K562 (cell line): ENCODE measurements at regions not wholly inside any gene's neighbourhood (a gene's known extent, or its start where the extent isn't known, plus 50 kb on each side); places are given as distances from the start of the nearest gene placed in this dataset.

Experiments
- KAT2B ChIP-seq: IDR thresholded peaks from one replicate; pipeline ENCODE4 v1.6.1; 2012; ENCODE audit warnings: low read depth, mild to moderate bottlenecking, control low read depth, inconsistent platforms, low read length, moderate library complexity
- KDM5B ChIP-seq: fragments of 200-600 bp; sonication (generic); IDR thresholded peaks from 2 replicates; pipeline ENCODE4 v1.6.1; 2012; ENCODE audit warnings: low read depth, mild to moderate bottlenecking, moderate library complexity, low read length, control low read depth, inconsistent platforms; ENCODE audit not compliant: insufficient replicate concordance
- KLF13 ChIP-seq: fragments of 450-650 bp; IDR thresholded peaks from 2 replicates; pipeline ENCODE4 v1.6.1; 2016; ENCODE audit warnings: missing genetic modification characterization, low read depth, mild to moderate bottlenecking, missing compliant biosample characterization, moderate library complexity, borderline replicate concordance
- KLF16 ChIP-seq: IDR thresholded peaks from 2 replicates; pipeline ENCODE4 v1.6.1; 2016; ENCODE audit warnings: antibody characterized with exemption
- SPI1 ChIP-seq: IDR thresholded peaks from 2 replicates; pipeline ENCODE4 v1.6.1; 2011; ENCODE audit warnings: low read depth, low read length, control low read depth, borderline replicate concordance
- SRSF7 ChIP-seq: fragments of 200-400 bp; formaldehyde crosslinking; optimal IDR thresholded peaks from 2 replicates; pipeline ENCODE3; 2017; ENCODE audit warnings: mild to moderate bottlenecking, low read depth, low read length
- ZNF274 ChIP-seq: IDR thresholded peaks from 2 replicates; pipeline ENCODE4 v1.6.1; 2011; ENCODE audit warnings: low read depth, mild to moderate bottlenecking, low read length, moderate library complexity, borderline replicate concordance
- ZNF707 ChIP-seq: fragments of 250-450 bp; sonication (Bioruptor Pico); conservative IDR thresholded peaks from 2 replicates; pipeline ENCODE4 v1.8.0; 2022; ENCODE audit warnings: inconsistent platforms, mild to moderate bottlenecking, moderate library complexity
- TF ChIP-seq, protein P1 (sequence below), 2 experiments: fragments of 200-800 bp in 1 of 2; sonication (Bioruptor generic) in 1 of 2; sonication (generic) in 1 of 2; formaldehyde crosslinking in 1 of 2; IDR thresholded peaks in 1 of 2; conservative IDR thresholded peaks in 1 of 2; 2 replicates each; pipeline versions ENCODE4 v1.5.0 to v1.6.1; 2016 to 2020; ENCODE audit warnings: missing compliant biosample characterization in 1 of 2, missing genetic modification characterization in 1 of 2, missing genetic modification reagents in 1 of 2
- TF ChIP-seq, protein P2 (sequence below): IDR thresholded peaks from 2 replicates; pipeline ENCODE4 v1.6.1; 2012; ENCODE audit warnings: low read depth, low read length, improper control_type of control experiment, borderline replicate concordance
- TF ChIP-seq, protein P3 (sequence below): fragments of 450-650 bp; IDR thresholded peaks from 2 replicates; pipeline ENCODE4 v1.6.1; 2017; ENCODE audit warnings: mild to moderate bottlenecking, moderate library complexity
- TF ChIP-seq, protein P4 (sequence below): fragments of 450-650 bp; IDR thresholded peaks from 2 replicates; pipeline ENCODE4 v1.6.1; 2016; ENCODE audit warnings: antibody characterized with exemption
- TF ChIP-seq, protein P5 (sequence below): fragments of 450-650 bp; IDR thresholded peaks from 2 replicates; pipeline ENCODE4 v1.6.1; 2016; ENCODE audit warnings: missing biosample characterization, missing genetic modification characterization
- TF ChIP-seq, protein P6 (sequence below): fragments of 250-450 bp; sonication (Bioruptor Pico); IDR thresholded peaks from 2 replicates; pipeline ENCODE4 v1.4.0; 2020; ENCODE audit warnings: borderline replicate concordance
- TF ChIP-seq, protein P7 (sequence below): sonication (generic); formaldehyde crosslinking; IDR thresholded peaks from 2 replicates; pipeline ENCODE4 v1.8.1; 2023; ENCODE audit warnings: mild to moderate bottlenecking, missing genetic modification reagents, moderate library complexity

DNA sequence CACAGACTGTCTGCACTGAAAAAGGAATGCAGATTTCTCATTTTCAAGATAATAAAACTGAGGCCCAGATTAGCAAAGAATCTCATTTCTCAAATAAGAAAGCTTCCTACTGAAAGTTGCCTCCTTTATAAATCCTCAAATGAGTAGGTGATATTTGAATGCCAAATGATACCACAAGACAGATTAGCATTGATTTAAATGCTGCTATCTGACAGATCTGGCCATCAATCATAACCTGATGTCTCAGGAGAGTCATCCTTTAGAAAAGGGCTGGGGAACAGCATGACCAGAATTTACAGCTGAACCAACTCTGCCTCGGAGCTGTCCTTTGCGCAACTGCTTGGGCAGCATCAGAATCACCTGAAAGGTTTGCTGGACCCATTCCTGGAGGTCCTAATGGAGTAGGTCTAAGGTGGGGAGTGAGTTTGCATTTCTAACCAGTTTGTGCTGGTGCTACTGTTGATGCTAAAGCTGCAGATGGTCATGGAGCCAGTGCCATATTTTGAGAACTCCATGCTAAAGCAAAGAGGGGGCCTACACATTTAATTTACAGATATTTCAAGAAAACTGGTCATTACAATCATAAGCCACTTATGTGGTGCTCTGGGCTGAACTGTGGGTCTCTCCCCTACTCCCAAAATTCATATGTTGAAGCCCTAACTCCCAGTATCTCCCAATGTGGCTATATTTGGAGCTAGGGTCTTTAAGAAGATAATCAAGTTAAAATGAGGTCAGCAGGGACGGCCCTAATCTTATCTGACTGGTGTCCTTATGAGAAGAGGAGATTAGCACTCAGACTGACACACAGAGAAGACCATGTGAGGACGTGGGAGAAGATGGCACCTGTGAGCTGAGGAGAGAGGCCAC, 295.5 kb upstream of the JARID2 start (continued):
- TF ChIP-seq, protein P1, sequence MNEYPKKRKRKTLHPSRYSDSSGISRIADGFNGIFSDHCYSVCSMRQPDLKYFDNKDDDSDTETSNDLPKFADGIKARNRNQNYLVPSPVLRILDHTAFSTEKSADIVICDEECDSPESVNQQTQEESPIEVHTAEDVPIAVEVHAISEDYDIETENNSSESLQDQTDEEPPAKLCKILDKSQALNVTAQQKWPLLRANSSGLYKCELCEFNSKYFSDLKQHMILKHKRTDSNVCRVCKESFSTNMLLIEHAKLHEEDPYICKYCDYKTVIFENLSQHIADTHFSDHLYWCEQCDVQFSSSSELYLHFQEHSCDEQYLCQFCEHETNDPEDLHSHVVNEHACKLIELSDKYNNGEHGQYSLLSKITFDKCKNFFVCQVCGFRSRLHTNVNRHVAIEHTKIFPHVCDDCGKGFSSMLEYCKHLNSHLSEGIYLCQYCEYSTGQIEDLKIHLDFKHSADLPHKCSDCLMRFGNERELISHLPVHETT (CRISPR knock-in tag; conservative IDR thresholded peaks at IDR 0.05 in 1 of 2, IDR thresholded peaks at IDR 0.05 in 1 of 2): peak in 1 of 2 experiments; percentile 44; a peak in 1 of 4 replicates
- TF ChIP-seq ZNF274: no peak
- no peak for TF ChIP-seq SPI1
- TF ChIP-seq ZNF707 (CRISPR knock-in tag): no peak
- TF ChIP-seq KDM5B: no peak
- TF ChIP-seq, protein P2, sequence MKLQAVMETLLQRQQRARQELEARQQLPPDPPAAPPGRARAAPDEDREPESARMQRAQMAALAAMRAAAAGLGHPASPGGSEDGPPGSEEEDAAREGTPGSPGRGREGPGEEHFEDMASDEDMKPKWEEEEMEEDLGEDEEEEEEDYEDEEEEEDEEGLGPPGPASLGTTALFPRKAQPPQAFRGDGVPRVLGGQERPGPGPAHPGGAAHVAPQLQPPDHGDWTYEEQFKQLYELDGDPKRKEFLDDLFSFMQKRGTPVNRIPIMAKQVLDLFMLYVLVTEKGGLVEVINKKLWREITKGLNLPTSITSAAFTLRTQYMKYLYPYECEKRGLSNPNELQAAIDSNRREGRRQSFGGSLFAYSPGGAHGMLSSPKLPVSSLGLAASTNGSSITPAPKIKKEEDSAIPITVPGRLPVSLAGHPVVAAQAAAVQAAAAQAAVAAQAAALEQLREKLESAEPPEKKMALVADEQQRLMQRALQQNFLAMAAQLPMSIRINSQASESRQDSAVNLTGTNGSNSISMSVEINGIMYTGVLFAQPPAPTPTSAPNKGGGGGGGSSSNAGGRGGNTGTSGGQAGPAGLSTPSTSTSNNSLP: no peak
- TF ChIP-seq KAT2B: no peak
- TF ChIP-seq KLF16: peak; percentile 72
- TF ChIP-seq, protein P3, sequence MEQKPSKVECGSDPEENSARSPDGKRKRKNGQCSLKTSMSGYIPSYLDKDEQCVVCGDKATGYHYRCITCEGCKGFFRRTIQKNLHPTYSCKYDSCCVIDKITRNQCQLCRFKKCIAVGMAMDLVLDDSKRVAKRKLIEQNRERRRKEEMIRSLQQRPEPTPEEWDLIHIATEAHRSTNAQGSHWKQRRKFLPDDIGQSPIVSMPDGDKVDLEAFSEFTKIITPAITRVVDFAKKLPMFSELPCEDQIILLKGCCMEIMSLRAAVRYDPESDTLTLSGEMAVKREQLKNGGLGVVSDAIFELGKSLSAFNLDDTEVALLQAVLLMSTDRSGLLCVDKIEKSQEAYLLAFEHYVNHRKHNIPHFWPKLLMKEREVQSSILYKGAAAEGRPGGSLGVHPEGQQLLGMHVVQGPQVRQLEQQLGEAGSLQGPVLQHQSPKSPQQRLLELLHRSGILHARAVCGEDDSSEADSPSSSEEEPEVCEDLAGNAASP: peak; percentile 75
- TF ChIP-seq, protein P4, sequence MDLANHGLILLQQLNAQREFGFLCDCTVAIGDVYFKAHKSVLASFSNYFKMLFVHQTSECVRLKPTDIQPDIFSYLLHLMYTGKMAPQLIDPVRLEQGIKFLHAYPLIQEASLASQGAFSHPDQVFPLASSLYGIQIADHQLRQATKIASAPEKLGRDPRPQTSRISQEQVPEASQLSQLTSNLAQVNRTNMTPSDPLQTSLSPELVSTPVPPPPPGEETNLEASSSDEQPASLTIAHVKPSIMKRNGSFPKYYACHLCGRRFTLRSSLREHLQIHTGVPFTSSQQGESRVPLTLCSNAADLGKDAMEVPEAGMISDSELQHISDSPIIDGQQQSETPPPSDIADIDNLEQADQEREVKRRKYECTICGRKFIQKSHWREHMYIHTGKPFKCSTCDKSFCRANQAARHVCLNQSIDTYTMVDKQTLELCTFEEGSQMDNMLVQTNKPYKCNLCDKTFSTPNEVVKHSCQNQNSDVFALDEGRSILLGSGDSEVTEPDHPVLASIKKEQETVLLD: no peak
- TF ChIP-seq, protein P5, sequence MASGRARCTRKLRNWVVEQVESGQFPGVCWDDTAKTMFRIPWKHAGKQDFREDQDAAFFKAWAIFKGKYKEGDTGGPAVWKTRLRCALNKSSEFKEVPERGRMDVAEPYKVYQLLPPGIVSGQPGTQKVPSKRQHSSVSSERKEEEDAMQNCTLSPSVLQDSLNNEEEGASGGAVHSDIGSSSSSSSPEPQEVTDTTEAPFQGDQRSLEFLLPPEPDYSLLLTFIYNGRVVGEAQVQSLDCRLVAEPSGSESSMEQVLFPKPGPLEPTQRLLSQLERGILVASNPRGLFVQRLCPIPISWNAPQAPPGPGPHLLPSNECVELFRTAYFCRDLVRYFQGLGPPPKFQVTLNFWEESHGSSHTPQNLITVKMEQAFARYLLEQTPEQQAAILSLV (tag): no peak
- TF ChIP-seq, protein P6, sequence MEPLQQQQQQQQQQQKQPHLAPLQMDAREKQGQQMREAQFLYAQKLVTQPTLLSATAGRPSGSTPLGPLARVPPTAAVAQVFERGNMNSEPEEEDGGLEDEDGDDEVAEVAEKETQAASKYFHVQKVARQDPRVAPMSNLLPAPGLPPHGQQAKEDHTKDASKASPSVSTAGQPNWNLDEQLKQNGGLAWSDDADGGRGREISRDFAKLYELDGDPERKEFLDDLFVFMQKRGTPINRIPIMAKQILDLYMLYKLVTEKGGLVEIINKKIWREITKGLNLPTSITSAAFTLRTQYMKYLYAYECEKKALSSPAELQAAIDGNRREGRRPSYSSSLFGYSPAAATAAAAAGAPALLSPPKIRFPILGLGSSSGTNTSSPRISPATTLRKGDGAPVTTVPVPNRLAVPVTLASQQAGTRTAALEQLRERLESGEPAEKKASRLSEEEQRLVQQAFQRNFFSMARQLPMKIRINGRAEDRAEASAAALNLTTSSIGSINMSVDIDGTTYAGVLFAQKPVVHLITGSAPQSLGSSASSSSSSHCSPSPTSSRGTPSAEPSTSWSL: no peak
- no peak for TF ChIP-seq KLF13 (tag)
- no peak for TF ChIP-seq SRSF7
- TF ChIP-seq, protein P7, sequence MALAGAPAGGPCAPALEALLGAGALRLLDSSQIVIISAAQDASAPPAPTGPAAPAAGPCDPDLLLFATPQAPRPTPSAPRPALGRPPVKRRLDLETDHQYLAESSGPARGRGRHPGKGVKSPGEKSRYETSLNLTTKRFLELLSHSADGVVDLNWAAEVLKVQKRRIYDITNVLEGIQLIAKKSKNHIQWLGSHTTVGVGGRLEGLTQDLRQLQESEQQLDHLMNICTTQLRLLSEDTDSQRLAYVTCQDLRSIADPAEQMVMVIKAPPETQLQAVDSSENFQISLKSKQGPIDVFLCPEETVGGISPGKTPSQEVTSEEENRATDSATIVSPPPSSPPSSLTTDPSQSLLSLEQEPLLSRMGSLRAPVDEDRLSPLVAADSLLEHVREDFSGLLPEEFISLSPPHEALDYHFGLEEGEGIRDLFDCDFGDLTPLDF (CRISPR knock-in tag): no peak
